DOHH2 (cell line): ENCODE measurements at regions not wholly inside any gene's neighbourhood (a gene's known extent, or its start where the extent isn't known, plus 50 kb on each side); places are given as distances from the start of the nearest gene placed in this dataset.

Source experiments
- H3F3A ChIP-seq: fragments of 200-600 bp; sonication (generic), shearing (Covaris generic); 2 replicates; pipeline ENCODE4 v1.6.0; 2016; ENCODE audit warnings: antibody characterized with exemption, mild to moderate bottlenecking; ENCODE audit not compliant: control insufficient read depth, insufficient read depth
- H3K27ac ChIP-seq: fragments of 200-600 bp; sonication (generic); 2 replicates; pipeline ENCODE4 v1.5.1; 2014; ENCODE audit warnings: low read depth, mild to moderate bottlenecking, low read length, moderate library complexity
- H3K27me3 ChIP-seq: fragments of 200-600 bp; sonication (generic); 2 replicates; pipeline ENCODE4 v1.6.1; 2014; ENCODE audit warnings: mild to moderate bottlenecking, low read length, mixed read lengths; ENCODE audit not compliant: control insufficient read depth
- H3K36me3 ChIP-seq: fragments of 200-600 bp; sonication (generic); 2 replicates; pipeline ENCODE4 v1.6.1; 2014; ENCODE audit warnings: mild to moderate bottlenecking, low read length, moderate library complexity, mixed read lengths; ENCODE audit not compliant: control insufficient read depth
- H3K4me1 ChIP-seq: fragments of 200-600 bp; sonication (generic); 2 replicates; pipeline ENCODE4 v1.6.1; 2014; ENCODE audit warnings: mild to moderate bottlenecking, low read length, mixed read lengths; ENCODE audit not compliant: control insufficient read depth
- H3K4me2 ChIP-seq: fragments of 200-600 bp; sonication (generic); 2 replicates; pipeline ENCODE4 v1.6.0; 2014; ENCODE audit warnings: mild to moderate bottlenecking, low read length, moderate library complexity
- H3K4me3 ChIP-seq: fragments of 200-600 bp; sonication (generic); 2 replicates; pipeline ENCODE4 v1.5.1; 2014; ENCODE audit warnings: mild to moderate bottlenecking, low read length, mixed read lengths
- H3K79me2 ChIP-seq: fragments of 200-600 bp; sonication (generic); 2 replicates; pipeline ENCODE4 v1.6.1; 2014; ENCODE audit warnings: mild to moderate bottlenecking, low read length, mixed read lengths; ENCODE audit not compliant: control insufficient read depth
- H3K9me2 ChIP-seq: fragments of 200-600 bp; sonication (generic); replicated peaks from 2 replicates; pipeline ENCODE4 v1.6.1; 2014; ENCODE audit warnings: mild to moderate bottlenecking, low read length, mixed read lengths; ENCODE audit not compliant: control insufficient read depth
- H3K9me3 ChIP-seq: fragments of 200-600 bp; sonication (generic); 2 replicates; pipeline ENCODE4 v1.6.1; 2014; ENCODE audit warnings: antibody characterized with exemption, low read length, mixed read lengths; ENCODE audit not compliant: control insufficient read depth, insufficient read depth
- H4K20me1 ChIP-seq: fragments of 200-600 bp; sonication (generic); 2 replicates; pipeline ENCODE4 v1.6.0; 2014; ENCODE audit warnings: low read depth, mild to moderate bottlenecking, antibody characterized with exemption, low read length, moderate library complexity; ENCODE audit not compliant: control insufficient read depth, insufficient read depth
- CTCF ChIP-seq: fragments of 200-600 bp; sonication (generic); IDR thresholded peaks from one replicate; pipeline ENCODE4 v1.5.1; 2014; ENCODE audit warnings: antibody characterized with exemption, mild to moderate bottlenecking, low read depth, low read length; ENCODE audit not compliant: poor library complexity, severe bottlenecking
- EZH2phosphoT487 ChIP-seq: fragments of 200-600 bp; sonication (generic); IDR thresholded peaks from 2 replicates; pipeline ENCODE4 v1.6.1; 2017; ENCODE audit warnings: borderline replicate concordance, mild to moderate bottlenecking, antibody characterized with exemption, low read length, moderate library complexity, mixed read lengths

- H3K79me2 ChIP-seq, result no peaks in the 10 kb centered on the region
- no peak overlapping the region for H3K4me2 ChIP-seq
- no peak overlapping the region for H3K4me3 ChIP-seq
- TF ChIP-seq CTCF, result no peak
- H3K36me3 ChIP-seq, result no peaks in the 10 kb centered on the region
- H3K27me3 ChIP-seq, result no peaks in the 10 kb centered on the region
- no peaks in the 10 kb centered on the region for H3K9me2 ChIP-seq
- H3K9me3 ChIP-seq, result no peaks in the 10 kb centered on the region
- H3K27ac ChIP-seq, result no peak overlapping the region
- H3F3A ChIP-seq, result no peaks in the 10 kb centered on the region
- H3K4me1 ChIP-seq, result no peaks in the 10 kb centered on the region
- H4K20me1 ChIP-seq, result no peaks in the 10 kb centered on the region
Measured at GRCh38 chr9:19564396-19565061, 155.7 kb downstream of the ACER2 start.

GRCh38 chr9:19555214-19555613 lies 146.4 kb downstream of the ACER2 start:
- Histone ChIP-seq H3K79me2 (no peaks in the 10 kb centered on the region), H3F3A (no peaks in the 10 kb centered on the region), H4K20me1 (no peaks in the 10 kb centered on the region), H3K9me2 (no peaks in the 10 kb centered on the region), H3K27ac (no peak overlapping the region), H3K4me3 (no peak overlapping the region), H3K4me1 (no peaks in the 10 kb centered on the region), H3K36me3 (no peaks in the 10 kb centered on the region), H3K9me3 (no peaks in the 10 kb centered on the region), H3K4me2 (no peak overlapping the region), H3K27me3 (no peaks in the 10 kb centered on the region)
- no peak for TF ChIP-seq CTCF
- TF ChIP-seq EZH2phosphoT487, result no peak

- no peak overlapping the region for H3K4me3 ChIP-seq
- no peaks in the 10 kb centered on the region for H3K79me2 ChIP-seq
- H4K20me1 ChIP-seq, result no peaks in the 10 kb centered on the region
- H3K9me2 ChIP-seq, result no peaks in the 10 kb centered on the region
- H3K4me1 ChIP-seq, result no peaks in the 10 kb centered on the region
- no peaks in the 10 kb centered on the region for H3K27me3 ChIP-seq
- H3F3A ChIP-seq, result no peaks in the 10 kb centered on the region
- no peak overlapping the region for H3K27ac ChIP-seq
- no peak overlapping the region for H3K4me2 ChIP-seq
- no peak for TF ChIP-seq EZH2phosphoT487
- TF ChIP-seq CTCF, result no peak
- no peaks in the 10 kb centered on the region for H3K36me3 ChIP-seq
- H3K9me3 ChIP-seq, result no peaks in the 10 kb centered on the region
Measured at GRCh38 chr9:19554529-19554928, 145.7 kb downstream of the ACER2 start.

- no peaks in the 10 kb centered on the region for H3F3A ChIP-seq
- no peaks in the 10 kb centered on the region for H3K9me3 ChIP-seq
- H3K79me2 ChIP-seq, result no peaks in the 10 kb centered on the region
- no peaks in the 10 kb centered on the region for H4K20me1 ChIP-seq
- no peak overlapping the region for H3K27ac ChIP-seq
- no peaks in the 10 kb centered on the region for H3K4me1 ChIP-seq
- no peak overlapping the region for H3K4me3 ChIP-seq
- TF ChIP-seq EZH2phosphoT487 (no peak), CTCF (no peak)
- no peaks in the 10 kb centered on the region for H3K9me2 ChIP-seq
- no peak overlapping the region for H3K4me2 ChIP-seq
- no peaks in the 10 kb centered on the region for H3K36me3 ChIP-seq
- H3K27me3 ChIP-seq, result no peaks in the 10 kb centered on the region
Measured at GRCh38 chr9:19553441-19553840, 144.6 kb downstream of the ACER2 start.
